UCSD-AML1 (cell line): ENCODE measurements at regions not wholly inside any gene's neighbourhood (a gene's known extent, or its start where the extent isn't known, plus 50 kb on each side); places are given as distances from the start of the nearest gene placed in this dataset.

ENCODE experiments used
- DNase-seq: peaks from one replicate; lab custom pipeline; 2025; ENCODE audit not compliant: unreplicated experiment; lab: John Stamatoyannopoulos, UW

- no peak for DNase-seq
Measured at GRCh38 chr13:22049384-22049783, 378.5 kb downstream of the FGF9 start.

DNA sequence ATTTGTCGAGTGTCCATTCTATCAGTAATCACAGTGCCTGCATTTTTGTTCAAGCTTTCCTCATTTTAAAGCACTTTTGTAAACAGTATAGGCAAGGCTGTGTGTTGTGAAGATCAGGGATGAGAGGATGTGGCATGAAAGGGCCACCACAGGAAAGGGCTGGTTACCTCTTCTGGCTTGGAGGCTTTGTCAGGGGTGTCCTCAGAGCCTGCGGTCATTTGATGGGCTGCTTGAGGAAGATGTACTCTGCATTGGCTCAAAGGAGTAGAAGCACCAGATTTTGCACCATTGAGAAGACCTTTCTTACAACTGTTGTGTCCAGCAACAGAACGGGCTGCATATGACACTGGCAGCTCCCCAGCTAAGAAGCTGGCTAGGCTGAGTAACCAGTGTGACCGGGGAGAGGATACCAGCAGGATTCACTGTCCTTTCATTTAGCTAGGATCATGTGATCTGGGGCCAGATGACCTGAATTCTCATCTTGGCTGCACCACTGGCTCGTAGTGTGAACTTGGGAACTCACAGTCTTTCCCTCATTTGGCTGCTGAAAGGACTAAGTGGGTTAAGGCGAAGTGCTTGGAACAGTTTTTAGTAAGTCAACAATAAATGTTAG, 380.2 kb downstream of the FGF9 start:
- DNase-seq, result no peak

DNA sequence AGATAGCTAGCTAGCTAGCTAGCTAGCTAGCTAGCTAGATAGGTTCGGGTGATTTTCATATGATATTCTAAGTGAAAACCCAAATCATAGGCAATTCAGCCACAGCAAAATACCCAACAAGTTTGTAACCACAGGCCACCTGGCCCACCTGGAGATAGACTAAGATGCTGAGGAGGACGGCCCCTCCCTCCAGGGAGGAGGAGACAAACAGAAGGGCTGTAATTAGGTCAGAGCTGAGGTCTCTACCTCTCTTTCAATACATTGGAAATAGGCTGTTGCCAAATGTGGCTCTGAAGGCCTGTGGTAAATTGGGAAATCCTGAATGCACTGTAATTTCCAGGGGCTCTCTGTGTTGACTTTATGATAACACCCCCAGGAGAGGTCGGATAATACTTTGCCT, 382.2 kb downstream of the FGF9 start:
- no peak for DNase-seq

DNA sequence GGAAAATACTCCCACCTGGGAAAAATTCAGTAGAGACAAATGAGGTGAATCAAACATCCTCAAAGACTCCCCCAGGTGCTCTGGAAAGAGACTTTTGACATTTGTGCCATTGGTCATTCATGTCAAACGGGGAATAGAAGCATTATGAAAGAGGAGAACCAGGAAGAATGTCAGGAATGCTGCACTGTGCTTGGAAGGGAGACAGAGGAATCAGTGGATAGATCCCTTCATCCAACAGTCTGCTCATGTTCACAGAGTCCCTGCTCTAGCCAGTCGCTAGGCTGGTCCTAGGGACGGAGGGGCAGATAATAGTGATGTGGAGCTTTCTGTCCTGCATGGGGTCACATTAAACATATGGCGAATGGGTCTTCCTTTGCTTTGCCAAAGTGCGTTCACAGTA, 384.4 kb downstream of the FGF9 start:
- DNase-seq, result no peak

DNA sequence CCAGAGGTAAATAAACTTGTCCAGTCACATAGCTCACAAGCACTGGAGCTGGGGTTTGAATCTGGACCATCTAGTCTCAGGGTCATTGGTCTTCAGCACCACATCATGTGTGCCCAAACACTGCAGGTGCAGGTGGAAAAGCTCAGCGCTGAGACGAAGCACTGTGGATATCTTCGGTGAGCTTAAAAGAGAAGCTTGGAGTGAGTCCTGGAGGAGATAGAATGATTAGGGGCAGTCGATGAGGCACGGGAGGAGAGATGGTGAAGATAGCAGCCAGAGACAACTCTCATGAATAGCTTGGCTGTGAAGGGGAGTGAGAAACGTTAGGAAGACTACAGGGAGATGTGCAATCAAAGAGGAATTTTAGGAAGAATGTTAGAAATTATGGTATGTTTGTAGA, 389.3 kb downstream of the FGF9 start:
- no peak for DNase-seq

GRCh38 chr13:22061371-22061805, 390.5 kb downstream of the FGF9 start:
- DNase-seq, result no peak

- no peak for DNase-seq
Measured at GRCh38 chr13:22061806-22062391, 391.0 kb downstream of the FGF9 start.

DNA sequence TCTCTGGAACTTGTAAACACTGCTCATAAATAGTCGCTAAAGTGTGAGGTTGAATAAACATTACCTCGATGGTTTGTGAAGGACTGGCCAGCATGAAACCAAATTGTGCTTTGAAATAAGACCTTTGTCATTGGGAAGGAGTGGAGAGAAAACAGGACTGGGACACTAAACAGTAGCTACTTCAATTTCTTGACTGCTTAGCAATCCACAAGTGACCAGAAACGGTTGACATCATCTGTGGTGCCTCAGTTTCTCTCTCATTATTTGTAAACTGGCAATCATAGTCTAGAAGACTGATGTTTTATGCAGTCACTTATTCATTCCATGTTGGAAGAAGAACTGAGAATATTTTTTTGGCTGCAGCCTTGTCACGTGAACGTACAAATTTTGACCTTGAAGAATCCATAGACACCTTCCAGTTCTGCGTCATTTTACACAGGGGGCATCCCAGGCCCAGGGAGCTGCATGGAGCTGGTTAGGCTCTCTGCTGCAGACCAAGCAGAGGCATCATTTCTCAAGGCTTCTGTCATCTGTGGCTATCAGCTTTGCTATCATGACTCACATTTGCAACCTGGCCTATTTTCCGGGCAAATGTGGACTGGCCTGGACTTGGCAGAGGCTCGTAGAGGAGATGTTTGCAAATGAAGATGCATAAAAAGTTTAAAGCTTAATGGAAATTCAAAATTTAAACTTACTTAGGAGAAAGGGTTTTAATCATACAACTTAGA, 391.8 kb downstream of the FGF9 start:
- no peak for DNase-seq

DNA sequence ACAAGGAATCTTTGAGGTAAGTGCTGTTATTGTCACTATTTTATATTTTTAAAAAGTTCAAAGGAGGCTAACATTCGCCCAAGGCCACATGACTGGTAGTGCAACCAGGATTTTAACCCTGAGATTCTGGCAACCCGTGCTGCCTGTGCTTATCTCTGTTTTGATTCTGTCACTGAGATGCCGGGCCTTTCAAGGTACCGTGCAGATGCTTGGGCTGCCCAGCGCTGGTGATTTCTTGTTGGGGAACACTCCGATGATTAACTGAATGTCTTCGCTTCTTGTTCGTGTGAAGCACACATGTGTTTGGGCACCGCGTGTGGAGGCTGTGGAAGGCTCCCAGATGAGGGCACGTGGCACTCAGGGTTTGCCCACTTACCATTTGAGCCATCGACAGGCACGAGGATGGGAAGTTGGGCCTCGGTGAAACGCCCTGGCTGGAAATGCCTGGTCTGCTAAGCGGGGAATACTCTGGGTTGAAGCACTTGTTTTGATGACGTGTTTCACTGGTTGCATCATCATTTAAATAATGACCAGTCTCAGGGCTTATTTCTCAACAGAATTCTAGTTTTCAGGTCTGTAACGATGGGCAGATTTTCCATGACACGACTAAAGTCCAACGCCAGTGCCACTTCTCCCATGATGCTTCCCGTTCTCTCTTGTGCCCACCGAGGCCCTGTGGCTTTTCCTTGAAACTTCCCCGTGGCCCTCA, 392.7 kb downstream of the FGF9 start:
- no peak for DNase-seq

DNA sequence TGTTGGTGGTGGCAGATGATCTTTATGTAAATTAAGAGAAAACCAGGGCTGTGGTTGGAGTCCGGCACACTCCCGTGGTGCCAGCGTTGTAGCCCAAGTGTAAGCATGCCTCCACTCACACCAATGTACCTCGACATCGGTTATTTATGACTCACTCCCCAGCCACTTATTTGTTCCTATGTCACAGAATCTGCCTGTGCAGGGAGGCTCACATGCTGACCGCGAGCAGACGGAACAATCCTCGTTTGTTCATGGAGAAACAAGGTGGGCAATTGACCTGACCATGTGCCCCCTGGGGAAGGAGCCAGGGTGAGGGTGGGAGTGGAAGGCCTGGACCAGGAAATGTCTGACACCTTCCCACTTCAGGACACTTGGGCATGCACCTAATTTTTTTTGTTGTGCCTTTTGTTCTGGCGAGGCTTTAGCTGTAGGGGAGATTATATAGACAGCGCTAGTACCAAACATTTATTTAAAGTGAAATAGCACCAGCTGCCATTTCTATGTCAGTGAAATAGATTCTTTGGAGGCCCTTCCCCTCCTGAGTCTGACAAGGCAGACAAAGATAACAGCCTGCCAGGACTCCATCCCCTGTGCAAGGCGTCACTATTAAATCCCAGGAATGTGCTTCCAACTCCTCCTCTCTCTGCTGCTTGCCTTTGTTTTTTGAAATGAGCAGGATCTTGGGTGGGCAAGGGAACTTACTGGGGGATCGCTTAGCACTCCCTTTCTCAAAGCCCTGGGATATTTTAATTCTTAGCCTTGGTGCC, 394.2 kb downstream of the FGF9 start:
- DNase-seq, result no peak

DNA sequence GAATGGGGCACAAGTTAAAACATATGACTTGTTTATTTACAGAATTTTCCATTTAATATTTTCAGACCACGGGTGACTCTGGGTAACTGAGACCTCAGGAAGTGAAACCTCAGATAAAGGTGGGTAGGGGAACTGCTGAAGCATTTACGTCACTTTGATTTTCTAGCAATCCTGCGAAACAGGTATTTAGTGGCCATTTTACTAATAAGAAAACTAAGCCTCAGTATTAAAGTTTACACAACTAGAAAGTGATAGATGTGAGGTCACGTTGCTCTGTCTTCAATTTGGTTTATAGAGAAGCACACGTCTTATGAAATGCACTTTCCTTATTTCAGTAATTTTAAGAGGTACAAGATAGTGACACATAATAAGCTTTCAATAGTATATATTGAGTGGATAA, 402.8 kb downstream of the FGF9 start:
- DNase-seq, result no peak

GRCh38 chr13:22074403-22074802, 403.5 kb downstream of the FGF9 start:
- DNase-seq, result no peak

GRCh38 chr13:22076658-22077057, 405.8 kb downstream of the FGF9 start:
- no peak for DNase-seq

DNA sequence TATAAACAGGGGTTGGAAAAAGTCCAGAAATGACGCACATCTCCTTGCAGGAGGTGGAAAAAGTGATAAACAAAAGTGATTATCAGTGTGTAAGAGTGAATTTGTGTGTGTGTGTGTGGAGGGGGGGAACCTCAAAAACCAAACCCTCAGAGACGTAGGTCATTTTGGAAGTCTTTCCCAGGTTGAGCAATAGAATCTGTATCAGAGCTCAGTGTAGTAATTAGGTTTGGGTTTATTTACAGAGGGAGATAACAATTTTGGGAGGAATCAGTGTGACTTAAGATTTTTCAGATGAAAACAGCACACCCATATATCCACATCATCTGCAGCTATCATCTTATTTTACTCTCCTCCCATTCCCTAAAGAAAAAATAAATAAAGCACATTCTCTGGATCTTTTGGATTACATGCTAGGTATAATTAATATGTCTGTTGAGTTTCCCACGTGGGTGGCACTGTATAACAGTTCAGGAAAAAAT, 406.4 kb downstream of the FGF9 start:
- no peak for DNase-seq

- no peak for DNase-seq
Measured at GRCh38 chr13:22077764-22078163, 406.9 kb downstream of the FGF9 start.

DNA sequence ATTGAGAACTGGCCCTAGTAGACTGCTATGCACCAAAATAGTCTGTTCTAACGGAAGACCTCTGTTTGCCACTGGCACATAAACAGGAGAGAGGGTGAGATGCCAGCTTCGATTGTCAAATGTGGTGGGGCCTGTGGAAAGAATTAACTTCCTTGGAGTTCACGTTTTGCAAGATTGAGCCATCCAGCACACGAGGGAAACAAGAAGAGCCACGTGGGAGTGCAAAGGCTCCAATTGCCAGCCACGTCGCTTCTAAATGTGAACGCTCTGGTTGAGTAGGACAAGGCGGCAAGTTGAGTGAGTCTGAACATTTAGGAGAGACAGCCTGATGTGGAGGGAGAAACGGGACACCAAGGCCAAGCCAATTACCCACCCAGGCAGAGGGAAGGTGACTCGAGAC, 409.1 kb downstream of the FGF9 start:
- DNase-seq, result no peak

DNA sequence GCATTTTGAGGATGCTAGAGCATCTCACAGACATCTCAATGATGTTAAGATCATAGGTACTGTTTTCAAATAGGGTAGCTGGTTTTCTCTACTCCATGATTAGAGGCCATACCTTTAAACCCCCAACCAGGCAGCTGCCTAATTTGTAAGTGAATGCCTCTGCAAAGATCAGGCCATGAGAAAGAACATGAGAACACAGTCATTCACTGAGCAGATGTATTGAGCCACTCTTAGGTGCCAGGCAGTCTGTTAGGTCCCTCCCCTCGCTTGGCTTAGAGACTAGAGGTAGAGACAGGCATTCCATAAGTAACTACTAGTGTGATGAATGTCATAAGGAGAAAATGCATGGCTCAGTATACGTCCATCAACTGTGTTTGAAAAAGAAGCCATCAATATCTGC, 410.0 kb downstream of the FGF9 start:
- no peak for DNase-seq

DNA sequence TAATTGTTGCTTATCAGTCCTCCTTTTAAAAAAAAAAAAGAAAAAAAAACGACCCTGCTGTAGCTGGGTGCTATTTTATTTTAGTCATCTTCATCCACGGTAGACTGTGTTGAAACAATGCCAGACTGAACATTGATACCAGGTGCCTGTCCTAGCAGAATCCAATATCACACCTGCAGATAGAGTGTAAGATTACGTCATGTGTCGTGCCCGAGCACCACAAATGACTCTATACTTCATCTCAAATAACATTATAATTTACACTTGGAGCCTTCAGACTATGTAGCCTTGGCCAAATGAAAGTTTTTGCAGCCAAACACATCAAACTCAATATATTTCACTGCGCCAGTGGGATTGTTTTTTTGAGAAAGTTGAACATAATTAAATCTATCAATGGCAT, 410.6 kb downstream of the FGF9 start:
- DNase-seq, result no peak

GRCh38 chr13:22082030-22082429, 411.2 kb downstream of the FGF9 start:
- DNase-seq, result no peak

- no peak for DNase-seq
Measured at GRCh38 chr13:22082437-22083100, 411.7 kb downstream of the FGF9 start.

DNA sequence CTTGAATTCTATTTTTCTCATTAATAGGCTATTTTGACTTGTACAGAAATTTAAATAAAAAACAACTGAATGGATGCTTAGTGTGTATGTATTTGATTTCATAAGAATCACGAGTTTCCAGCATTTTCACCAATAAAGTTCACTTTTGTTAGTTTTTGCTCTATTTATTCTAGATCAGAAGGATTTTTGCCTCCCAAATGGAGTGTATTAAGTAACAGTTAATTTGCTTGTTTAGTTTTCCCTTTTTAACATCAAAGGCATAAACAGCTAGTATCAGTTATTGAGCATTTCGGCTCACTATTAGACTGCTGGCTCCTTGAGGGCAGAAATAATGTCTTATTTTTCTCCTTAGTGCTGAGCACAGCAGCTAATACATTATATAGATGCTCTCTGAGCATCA, 414.1 kb downstream of the FGF9 start:
- DNase-seq, result no peak
